ENCODE measurements at regions not wholly inside any gene's neighbourhood (a gene's known extent, or its start where the extent isn't known, plus 50 kb on each side); places are given as distances from the start of the nearest gene placed in this dataset.
"Not testable (repeated sequence)": the region's sequence is repeated elsewhere in the genome, so short reads cannot be mapped to it uniquely, and the experiment has no call there.

DNA sequence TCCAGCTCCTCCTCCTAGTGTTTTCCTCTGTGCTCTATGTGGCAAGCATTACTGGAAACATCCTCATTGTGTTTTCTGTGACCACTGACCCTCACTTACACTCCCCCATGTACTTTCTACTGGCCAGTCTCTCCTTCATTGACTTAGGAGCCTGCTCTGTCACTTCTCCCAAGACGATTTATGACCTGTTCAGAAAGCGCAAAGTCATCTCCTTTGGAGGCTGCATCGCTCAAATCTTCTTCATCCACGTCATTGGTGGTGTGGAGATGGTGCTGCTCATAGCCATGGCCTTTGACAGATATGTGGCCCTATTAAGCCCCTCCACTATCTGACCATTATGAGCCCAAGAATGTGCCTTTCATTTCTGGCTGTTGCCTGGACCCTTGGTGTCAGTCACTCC, 64.0 kb downstream of the OR4F15 start:
- DNase-seq (ENCODE audit: low read depth in 2 of 3, low spot score in 2 of 3): not testable (repeated sequence)

DNA sequence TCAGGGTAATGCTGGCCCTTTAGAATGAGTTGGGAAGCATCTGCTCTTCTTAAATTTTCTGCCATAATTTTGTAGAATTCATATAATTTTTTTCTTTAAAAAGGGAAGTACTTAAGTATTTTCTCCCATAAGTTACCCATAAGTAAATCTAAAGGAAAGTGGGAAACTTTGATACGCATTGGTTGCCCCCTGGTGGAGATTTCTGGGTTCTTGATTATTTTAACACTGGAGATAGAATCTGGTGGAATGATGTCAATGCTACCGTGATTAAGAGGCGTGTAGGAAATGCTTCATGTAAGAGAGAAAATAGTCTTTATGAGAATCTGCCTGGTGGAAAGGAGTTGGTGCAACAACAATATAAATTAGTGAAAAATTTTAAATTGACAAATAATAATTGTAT, 65.6 kb downstream of the OR4F15 start:
- not testable (repeated sequence) for DNase-seq (ENCODE audit: low read depth in 2 of 3, low spot score in 2 of 3)

DNA sequence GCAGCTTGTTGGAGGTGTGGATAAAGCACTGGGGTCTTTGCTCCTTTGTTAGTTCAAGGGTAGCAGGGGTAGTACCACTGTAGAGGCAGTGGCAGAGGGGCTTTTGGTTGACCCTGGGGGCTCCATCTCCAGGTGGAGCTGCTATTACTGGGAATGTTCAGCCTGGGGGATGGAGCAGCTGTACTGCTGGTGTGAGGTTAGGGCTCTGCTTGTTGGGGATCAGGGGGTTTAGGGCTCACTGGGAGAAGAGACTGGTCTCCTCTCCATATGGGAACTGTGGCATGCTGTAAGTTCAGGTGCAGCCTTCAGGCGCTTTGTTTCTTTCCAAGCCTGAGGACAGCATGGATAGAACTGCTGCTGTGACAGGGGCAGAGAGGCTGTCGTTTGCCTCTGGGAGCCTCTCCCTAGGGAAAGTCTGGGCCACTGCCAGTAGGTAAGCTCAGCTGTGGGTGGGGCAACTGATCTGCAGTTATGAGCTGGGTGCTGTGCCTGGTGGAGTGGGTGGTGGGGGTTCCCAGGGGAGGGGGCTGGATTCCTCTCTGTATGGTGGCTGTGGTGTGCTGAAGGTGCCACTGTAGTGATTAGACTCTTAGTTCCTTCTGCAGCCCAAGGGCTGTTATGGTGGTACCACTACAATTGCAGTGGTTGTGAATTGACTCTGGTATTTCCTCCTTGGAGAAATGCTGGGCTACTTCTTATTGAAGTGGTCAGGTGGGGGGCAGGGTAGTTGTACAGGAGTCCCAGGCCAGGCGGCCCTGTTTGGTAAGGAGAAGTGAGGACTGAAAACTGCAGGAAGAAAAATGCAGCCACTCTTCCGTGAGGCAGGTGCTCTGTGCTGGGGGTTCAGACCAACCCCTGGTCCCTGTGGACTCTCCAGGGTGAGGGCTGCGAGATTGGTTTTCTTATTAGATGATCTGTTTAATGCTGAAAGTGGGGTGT, 100.6 kb downstream of the OR4F15 start:
- not testable (repeated sequence) for DNase-seq (ENCODE audit: low read depth in 2 of 3, low spot score in 2 of 3)

DNA sequence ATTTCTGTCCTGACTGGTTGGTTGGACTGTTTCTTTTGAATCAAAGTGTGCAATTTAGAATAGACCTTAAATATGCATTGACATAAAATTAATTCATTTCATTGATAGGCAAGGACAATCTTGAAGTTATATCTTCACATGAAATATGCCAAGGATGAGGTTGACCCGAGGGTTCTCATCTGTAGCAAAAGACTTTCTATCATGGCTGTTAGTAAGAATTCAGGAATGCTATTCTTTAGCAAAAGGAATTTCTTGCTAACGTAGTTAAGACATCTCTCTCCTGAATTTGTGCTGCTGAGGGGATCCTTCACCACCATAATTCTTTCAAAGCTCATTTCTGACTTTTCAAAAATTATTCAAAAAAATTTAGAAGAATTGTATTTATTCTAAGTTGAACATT, 112.6 kb downstream of the OR4F15 start:
- not testable (repeated sequence) for DNase-seq (ENCODE audit: low read depth in 2 of 3, low spot score in 2 of 3)

DNA sequence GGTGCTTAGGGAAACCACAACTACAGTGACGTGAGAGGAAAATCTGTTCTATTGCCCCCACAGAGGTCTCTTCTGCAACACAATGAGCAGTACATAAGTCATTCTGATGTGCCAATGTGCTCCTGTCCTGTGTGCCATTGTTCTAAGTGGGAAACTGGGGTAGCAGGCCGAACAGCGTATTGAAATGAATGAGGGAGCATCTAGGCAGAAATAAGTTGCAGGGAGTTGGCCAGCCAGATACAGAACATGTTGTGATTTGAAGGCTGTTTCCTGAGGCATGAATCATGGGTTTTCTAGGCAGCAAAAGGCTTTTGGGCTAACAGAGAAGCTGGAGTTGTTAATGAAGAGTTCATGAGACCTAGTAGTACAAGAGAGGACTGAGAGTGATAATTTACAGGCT, 122.5 kb downstream of the OR4F15 start:
- DNase-seq (ENCODE audit: low read depth in 2 of 3, low spot score in 2 of 3): not testable (repeated sequence)

DNA sequence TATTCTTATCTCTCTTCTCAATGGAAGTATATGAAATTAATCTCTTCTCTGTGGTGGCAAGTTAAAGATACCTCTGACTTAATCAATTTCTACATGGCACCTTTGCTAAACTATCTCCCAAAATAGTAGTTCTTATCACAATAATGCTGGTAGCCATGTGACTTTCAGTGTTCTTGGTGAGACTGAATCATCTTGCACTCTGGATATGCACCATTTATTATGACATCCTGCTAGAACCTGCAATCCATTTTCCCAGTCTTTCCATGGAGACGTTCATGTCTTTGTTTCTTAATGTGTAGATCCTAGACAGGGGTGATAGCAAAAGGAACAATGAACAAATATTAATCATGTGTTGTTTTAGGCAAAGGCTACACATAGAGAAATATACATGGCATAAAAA, 125.4 kb downstream of the OR4F15 start:
- not testable (repeated sequence) for DNase-seq (ENCODE audit: low read depth in 2 of 3, low spot score in 2 of 3)

DNA sequence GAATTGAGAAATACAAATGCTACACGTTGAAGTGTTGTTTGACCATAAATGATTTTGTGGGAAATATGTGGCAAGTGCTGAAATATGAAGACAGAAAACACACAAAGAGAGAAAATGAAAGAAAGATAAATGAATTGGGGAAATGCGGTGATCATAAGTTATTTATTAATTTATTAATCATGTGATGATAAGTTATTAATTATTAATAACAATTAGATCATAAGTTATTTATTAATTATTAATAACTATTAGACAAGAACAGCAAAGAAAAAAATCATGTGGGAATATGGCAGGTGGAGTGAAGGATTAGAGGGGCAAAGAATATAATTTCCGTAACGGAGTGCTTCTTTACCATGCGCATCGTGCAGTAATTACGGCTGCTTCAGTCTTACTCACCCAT, 126.6 kb downstream of the OR4F15 start:
- DNase-seq (ENCODE audit: low read depth in 2 of 3, low spot score in 2 of 3): not testable (repeated sequence)

DNA sequence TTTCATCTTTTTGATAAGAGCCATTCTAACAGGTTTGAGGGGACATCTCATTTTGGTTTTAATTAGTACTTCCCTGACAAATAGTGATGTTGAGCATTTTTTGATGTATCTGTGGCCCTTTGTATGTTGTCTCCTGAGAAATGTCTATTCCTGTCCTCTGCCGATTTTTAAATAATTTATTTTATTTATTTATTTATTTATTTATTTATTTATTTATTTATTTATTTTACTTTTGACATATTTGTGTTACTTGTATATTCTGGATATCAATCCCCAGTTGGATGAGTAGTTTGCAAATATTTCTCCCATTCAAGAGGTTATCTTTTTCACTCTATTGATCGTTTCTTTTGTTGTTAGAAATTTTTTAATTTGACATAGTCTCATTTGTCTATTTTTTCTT, 133.9 kb downstream of the OR4F15 start:
- not testable (repeated sequence) for DNase-seq (ENCODE audit: low read depth in 2 of 3, low spot score in 2 of 3)

DNA sequence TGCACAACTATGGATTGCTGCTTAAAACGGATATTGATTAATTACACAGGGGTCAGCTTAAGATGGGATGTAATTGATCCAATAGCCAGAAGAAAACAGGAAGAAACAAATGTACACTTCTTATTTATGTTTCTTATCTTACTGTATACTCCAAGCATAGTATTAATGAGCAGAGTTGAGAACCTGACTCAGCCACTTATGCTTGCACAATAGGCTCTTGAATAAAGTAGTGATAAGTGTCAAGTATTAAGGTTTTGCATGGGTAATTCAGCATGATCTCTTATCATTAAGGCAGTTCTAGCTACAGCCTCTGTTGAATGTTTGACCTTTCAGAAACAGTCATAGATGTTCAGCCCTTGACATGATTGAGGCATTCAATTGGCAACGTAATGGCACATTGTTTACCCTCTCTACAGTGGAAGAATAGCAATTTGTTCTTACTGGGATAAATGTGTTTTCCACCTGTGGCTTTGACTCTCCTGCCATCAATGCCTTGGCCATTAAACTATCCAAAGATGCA, 136.5 kb downstream of the OR4F15 start:
- not testable (repeated sequence) for DNase-seq (ENCODE audit: low read depth in 2 of 3, low spot score in 2 of 3)

DNA sequence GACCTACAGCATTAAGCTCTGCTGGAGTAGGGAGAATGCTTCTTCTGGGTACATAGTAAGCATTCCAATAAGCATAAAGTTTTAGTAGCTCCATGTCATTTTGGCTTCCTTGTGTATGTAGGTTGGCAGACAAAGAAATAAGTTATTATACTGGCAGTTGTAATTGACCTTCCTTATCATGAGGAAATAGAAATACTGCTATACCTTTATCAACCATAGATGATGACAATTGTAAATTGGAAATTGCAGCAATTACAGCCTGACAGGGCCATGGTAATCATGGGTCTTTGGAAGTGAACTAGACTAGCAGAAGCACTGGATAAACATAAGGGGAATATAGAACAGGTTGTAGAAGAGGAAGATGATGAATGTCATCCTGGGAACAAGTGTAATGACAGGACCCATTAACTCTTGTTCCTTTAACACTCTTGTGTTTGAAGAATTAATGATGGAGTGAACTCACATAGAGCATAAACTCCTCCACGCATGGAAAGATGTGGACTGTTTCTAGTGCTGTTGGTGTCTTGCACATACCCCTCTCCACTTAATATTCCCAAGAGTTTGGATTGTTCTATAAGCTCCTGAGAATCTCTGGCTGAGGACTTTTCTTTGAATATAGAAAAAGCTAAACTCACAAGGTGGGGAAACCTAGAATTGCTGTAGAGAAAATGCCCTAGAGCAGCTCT, 137.5 kb downstream of the OR4F15 start:
- DNase-seq (ENCODE audit: low read depth in 2 of 3, low spot score in 2 of 3): not testable (repeated sequence)

DNA sequence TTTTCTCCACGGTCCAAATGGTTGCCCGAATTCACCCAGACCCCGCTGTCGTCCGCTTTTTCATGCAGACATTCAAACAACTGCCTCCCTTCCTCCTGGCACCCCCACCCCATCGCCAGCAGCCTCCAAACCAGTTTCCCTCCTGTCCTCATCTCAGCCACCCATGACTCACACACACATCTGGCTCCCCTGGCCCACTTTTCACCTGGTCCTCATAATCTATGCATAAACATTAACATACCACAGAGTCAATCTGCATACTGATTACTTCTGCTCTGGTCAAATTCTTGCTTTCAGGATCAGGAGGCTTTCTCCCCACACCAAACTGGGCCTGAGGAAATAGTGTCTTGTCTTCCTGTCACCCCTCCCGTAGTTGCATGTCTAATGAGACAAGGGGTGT, 142.0 kb downstream of the OR4F15 start:
- DNase-seq (ENCODE audit: low read depth in 2 of 3, low spot score in 2 of 3): not testable (repeated sequence)

DNA sequence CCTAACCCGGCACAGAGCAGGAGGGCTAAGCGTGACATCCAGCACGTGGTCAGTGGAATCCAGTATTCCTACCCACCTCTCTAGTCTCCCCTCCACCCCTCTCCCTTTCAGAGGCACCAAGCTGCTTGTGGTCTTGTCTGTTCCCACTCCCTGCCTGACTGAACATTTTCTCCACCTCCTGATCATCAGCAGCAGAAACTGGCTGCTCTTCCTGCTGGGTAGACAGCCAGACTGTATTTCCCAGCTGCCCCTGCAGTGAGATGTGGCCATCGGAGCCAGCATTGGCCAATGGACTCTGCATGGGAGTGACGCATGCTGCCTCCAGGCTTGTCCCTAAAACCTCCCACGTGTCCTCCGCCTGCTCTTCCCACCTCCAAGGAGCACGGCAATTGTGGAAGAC, 143.8 kb downstream of the OR4F15 start:
- not testable (repeated sequence) for DNase-seq (ENCODE audit: low read depth in 2 of 3, low spot score in 2 of 3)

DNA sequence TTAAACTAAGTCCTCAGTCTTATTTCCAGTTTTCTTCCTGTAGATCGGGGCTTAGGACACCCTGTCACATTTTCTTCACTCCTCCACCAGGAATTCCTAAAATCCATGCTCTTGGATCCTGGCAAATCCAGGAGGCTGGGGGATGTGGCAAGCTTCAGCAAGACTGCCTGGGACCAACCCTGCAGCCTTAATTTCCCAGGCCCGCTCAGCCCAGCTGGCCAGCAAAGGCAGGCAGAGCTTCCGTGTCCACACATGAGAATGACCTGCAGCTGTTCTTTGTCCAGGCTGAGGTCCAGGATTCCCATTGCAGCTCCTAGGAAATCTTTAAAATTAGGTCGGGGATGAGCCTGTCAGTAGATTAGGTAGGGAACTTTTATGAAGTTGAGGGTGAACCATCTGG, 146.7 kb downstream of the OR4F15 start:
- not testable (repeated sequence) for DNase-seq (ENCODE audit: low read depth in 2 of 3, low spot score in 2 of 3)

DNA sequence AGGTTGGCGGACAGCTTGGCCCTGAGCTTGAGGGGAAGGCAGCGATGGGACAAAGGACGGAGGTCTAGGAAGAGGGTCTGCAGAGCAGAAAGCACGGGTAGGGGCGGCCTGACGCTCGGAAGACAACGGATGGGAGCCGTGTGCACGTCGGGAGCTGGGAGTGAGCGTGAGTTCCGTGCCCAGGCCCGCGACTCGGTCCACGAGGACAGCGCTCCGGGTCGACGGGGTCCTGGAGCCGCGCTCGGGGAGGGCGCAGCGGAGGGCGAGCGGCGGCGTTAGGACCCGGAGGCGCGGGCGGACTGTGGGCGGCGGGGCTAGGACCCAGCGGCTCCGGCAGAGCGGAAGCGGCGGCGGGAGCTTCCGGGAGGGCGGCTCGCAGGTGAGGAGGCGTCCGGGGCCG, 149.3 kb downstream of the OR4F15 start:
- not testable (repeated sequence) for DNase-seq (ENCODE audit: low read depth in 2 of 3, low spot score in 2 of 3)

DNA sequence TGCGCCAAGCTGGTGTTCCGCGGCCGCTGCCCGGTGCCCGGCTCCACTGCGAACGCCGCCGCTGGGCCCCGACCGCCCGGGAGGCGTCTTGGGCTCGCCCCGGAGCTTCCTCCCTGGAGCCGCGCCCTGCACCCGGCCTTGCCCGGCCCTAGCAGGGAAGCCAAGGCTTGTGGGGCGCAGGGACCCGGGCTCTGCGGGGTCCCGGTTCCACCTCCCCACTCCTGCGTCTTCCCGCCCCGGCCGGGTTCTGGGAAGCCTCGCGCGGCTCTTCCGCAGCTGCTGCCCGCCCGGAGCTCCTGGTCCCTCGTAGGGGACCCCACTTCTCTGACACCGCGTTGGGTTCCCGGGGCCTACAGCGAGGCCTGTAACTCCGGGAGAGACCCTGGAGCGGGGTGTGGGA, 149.8 kb downstream of the OR4F15 start:
- DNase-seq (ENCODE audit: low read depth in 2 of 3, low spot score in 2 of 3): not testable (repeated sequence)

DNA sequence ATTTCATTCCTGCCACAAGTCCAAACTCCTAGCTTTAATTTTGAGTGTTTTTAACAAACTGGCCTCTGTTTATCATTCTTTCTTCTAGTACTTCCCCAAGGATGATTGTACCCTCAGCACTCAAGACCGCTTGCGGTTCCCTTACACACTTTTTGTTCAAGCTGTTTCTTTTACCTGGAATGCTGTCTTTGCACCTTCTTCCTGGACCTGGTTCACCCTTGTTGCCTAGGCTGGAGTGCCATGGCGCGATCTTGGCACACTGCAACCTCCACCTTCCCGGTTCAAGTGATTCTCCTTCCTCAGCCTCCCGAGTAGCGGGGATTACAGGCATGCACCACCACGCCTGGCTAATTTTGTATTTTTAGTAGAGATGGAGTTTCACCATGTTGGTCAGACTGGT, 151.7 kb downstream of the OR4F15 start:
- not testable (repeated sequence) for DNase-seq (ENCODE audit: low read depth in 2 of 3, low spot score in 2 of 3)

DNA sequence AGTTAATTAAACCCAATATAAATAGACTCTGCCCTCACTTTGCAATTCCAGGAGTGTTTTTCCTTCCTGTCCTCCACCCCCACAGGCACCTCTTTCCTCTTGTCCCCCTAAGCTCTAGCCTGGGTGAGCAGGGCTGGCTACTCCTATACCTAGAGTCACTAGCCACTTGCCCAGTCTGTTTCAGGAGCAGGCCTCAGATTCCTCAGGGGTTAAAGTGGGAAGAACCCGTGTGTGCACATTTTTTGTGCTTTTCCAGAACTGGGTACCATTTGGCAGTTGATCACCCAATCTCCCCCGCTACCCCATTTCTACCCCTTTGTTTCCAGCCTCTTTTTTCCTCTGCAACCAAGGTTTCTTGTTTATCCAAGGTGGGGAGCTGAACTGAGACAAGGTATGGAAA, 153.4 kb downstream of the OR4F15 start:
- not testable (repeated sequence) for DNase-seq (ENCODE audit: low read depth in 2 of 3, low spot score in 2 of 3)

DNA sequence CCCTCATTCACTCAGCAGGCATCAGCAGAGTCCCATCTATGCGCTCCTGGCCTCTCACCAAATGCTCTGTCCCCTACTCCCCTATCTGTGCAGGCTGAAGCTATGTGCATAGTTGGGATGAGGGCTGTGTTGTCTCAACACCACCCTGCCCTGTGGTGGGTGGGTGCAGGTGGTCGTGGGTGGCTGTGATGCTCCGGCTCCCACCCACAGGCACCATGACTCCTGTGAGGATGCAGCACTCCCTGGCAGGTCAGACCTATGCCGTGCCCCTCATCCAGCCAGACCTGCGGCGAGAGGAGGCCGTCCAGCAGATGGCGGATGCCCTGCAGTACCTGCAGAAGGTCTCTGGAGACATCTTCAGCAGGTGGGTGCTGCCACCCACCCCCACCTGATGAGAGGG, 153.9 kb downstream of the OR4F15 start:
- not testable (repeated sequence) for DNase-seq (ENCODE audit: low read depth in 2 of 3, low spot score in 2 of 3)

DNA sequence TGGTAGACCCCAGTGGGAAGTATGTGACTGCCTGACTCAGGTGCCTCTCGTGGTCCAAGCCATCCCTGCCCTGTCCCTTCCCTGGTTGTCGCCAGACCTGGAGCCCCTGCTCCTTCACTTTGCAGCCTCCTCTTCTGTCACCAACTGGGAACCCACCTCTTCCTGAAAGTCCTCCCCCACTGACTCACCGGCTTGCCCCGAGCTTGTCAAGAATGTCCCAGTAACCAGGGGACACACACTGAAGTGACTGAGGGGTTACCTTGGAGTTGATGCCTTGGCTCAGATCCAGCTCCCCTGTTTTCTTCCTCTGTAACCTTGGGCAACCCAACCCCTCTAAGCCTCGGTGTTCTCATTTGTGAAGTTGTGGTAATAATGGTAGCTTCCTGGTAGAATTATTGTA, 155.4 kb downstream of the OR4F15 start:
- DNase-seq (ENCODE audit: low read depth in 2 of 3, low spot score in 2 of 3): not testable (repeated sequence)

DNA sequence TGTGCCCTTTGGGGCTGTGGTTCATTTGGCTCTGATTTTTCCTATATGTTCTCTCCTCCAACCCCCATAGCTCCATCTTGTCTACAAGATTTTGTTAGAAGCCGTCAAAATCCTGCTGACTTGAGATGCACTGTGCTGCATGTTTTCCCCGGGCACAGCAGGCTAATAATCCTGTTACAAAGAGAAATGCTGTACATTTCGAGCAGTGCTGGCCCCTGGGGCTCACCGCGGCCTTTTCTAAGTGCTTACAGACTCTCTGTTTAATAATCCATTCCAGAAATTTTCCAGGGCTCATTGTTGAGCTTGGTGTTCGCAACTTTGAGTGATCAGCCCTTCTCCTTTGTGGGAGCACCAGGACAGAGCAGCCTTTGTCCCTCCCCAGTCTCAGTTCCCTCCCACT, 158.6 kb downstream of the OR4F15 start:
- DNase-seq (ENCODE audit: low read depth in 2 of 3, low spot score in 2 of 3): not testable (repeated sequence)

DNA sequence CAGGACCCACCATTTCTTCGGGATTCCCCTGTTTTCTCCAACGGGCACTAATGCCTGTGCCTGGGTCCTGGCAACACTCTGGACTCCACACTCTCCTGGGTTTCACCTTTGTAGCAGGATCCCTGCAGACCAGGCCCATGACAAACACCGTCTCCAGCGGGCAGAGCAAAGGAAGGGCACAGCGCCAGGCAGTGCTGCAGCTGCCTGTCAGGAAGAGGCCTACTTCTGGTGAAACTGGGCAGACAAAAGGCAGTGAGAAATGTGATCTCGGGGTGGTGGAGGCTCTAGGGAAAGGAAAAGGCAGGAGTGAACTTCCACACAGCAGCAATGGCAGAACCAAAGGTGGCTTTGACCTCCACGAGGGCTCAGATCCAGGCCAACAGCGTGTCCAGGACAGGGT, 165.3 kb downstream of the OR4F15 start:
- DNase-seq (ENCODE audit: low read depth in 2 of 3, low spot score in 2 of 3): not testable (repeated sequence)
